ENCODE measurements at regions not wholly inside any gene's neighbourhood (a gene's known extent, or its start where the extent isn't known, plus 50 kb on each side); places are given as distances from the start of the nearest gene placed in this dataset.

DNA sequence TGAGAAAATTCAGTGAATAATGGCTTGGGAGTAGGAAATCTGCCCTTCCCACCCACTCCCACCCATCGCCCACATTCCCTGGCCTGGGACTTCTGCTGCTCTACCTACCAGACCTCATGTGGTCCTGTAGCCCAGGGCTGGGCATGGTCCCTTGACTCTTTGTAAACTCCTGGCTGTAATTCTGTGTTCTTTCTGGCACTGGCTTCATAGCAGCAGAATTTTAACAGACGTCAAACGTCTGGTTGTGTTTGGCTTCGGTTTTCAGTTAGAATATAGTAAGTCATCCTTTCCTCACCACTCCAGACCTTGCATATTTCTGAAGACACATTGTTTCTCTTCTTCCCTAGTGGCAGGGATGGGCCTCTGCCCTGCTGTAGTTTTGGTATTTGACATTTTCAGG is 210.6 kb downstream of the CSNK2A3 start:
- H3K4me1 ChIP-seq (ENCODE audit: insufficient read depth, low read length) = no peaks in the 10 kb centered on the region
- no peak overlapping the region for H3K27ac ChIP-seq (ENCODE audit: low read depth, low read length)
- no peak for DNase-seq (ENCODE audit: insufficient read length, low spot score, missing footprints)
- no peak overlapping the region for H2AFZ ChIP-seq (ENCODE audit: low read length)
- no peaks in the 10 kb centered on the region for H3K79me2 ChIP-seq (ENCODE audit: insufficient read depth, low read length)
- no peaks in the 10 kb centered on the region for H3K9me3 ChIP-seq (ENCODE audit: low read depth, low read length)
- peaks cover 13% of the 10 kb centered on the region for H3K27me3 ChIP-seq (ENCODE audit: insufficient read depth, low read length)
- no peaks in the 10 kb centered on the region for H4K20me1 ChIP-seq (ENCODE audit: insufficient read depth, low read length)
- TF ChIP-seq, protein P1, sequence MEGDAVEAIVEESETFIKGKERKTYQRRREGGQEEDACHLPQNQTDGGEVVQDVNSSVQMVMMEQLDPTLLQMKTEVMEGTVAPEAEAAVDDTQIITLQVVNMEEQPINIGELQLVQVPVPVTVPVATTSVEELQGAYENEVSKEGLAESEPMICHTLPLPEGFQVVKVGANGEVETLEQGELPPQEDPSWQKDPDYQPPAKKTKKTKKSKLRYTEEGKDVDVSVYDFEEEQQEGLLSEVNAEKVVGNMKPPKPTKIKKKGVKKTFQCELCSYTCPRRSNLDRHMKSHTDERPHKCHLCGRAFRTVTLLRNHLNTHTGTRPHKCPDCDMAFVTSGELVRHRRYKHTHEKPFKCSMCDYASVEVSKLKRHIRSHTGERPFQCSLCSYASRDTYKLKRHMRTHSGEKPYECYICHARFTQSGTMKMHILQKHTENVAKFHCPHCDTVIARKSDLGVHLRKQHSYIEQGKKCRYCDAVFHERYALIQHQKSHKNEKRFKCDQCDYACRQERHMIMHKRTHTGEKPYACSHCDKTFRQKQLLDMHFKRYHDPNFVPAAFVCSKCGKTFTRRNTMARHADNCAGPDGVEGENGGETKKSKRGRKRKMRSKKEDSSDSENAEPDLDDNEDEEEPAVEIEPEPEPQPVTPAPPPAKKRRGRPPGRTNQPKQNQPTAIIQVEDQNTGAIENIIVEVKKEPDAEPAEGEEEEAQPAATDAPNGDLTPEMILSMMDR (IDR thresholded peaks at IDR 0.05; ENCODE audit: extremely low read depth, low read depth, low read length) = no peak
- no peak overlapping the region for H3K4me2 ChIP-seq (ENCODE audit: insufficient read depth, low read length)
- no peak overlapping the region for H3K4me3 ChIP-seq (ENCODE audit: insufficient read depth, low read length)
- H3K36me3 ChIP-seq (ENCODE audit: insufficient read depth, low read length) = no peaks in the 10 kb centered on the region

DNA sequence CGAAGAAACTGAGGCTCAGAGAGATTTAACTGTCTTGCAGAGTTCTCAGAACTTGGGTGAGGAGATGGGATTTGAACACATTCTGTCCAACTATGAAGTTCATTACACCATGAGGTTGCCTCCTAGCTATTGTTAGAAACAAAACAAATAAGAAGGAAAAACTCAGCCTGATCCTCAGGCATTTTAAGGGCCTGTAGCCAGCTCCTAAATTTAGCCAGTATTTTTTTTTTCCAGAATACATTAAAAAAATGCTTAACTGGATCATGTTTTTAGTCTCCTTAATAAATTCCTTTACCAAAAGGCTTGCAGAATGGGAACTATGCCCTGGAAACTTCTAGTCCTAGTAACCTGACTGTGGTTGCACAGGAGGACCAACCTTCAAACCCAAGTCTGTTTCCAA is 212.0 kb downstream of the CSNK2A3 start:
- peaks cover 13% of the 10 kb centered on the region for H3K27me3 ChIP-seq (ENCODE audit: insufficient read depth, low read length)
- H3K4me3 ChIP-seq (ENCODE audit: insufficient read depth, low read length) = no peak overlapping the region
- no peaks in the 10 kb centered on the region for H3K36me3 ChIP-seq (ENCODE audit: insufficient read depth, low read length)
- no peak overlapping the region for H2AFZ ChIP-seq (ENCODE audit: low read length)
- no peaks in the 10 kb centered on the region for H3K4me1 ChIP-seq (ENCODE audit: insufficient read depth, low read length)
- no peaks in the 10 kb centered on the region for H4K20me1 ChIP-seq (ENCODE audit: insufficient read depth, low read length)
- TF ChIP-seq, protein P1 (IDR thresholded peaks at IDR 0.05; ENCODE audit: extremely low read depth, low read depth, low read length) = no peak
- H3K9me3 ChIP-seq (ENCODE audit: low read depth, low read length) = no peaks in the 10 kb centered on the region
- no peak overlapping the region for H3K27ac ChIP-seq (ENCODE audit: low read depth, low read length)
- no peaks in the 10 kb centered on the region for H3K79me2 ChIP-seq (ENCODE audit: insufficient read depth, low read length)
- H3K4me2 ChIP-seq (ENCODE audit: insufficient read depth, low read length) = no peak overlapping the region
- no peak for DNase-seq (ENCODE audit: insufficient read length, low spot score, missing footprints)

DNA sequence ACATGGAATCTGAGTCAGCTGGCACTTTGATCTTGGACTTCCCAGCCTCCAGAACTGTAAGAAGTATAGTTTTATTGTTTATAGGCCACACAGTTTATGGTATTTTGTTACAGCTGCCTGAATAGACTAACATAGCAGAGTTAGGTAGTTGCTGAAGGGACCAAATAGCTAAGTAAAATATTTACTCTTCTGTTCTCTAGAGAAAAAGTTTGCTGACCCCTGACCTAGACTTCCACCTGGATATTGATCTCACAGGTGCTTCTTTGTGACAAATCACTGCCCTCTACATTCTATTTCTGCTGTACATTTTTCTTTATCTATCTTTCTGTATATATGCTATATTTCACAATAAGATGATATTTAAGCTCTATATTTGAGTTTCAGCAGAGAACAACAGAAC is 212.5 kb downstream of the CSNK2A3 start:
- Histone ChIP-seq H2AFZ (ENCODE audit: low read length) (no peak overlapping the region), H3K79me2 (ENCODE audit: insufficient read depth, low read length) (no peaks in the 10 kb centered on the region), H3K27me3 (ENCODE audit: insufficient read depth, low read length) (peaks cover 13% of the 10 kb centered on the region), H3K9me3 (ENCODE audit: low read depth, low read length) (no peaks in the 10 kb centered on the region), H3K4me1 (ENCODE audit: insufficient read depth, low read length) (no peaks in the 10 kb centered on the region), H4K20me1 (ENCODE audit: insufficient read depth, low read length) (no peaks in the 10 kb centered on the region), H3K4me2 (ENCODE audit: insufficient read depth, low read length) (no peak overlapping the region), H3K4me3 (ENCODE audit: insufficient read depth, low read length) (no peak overlapping the region), H3K27ac (ENCODE audit: low read depth, low read length) (no peak overlapping the region), H3K36me3 (ENCODE audit: insufficient read depth, low read length) (no peaks in the 10 kb centered on the region)
- TF ChIP-seq, protein P1 (IDR thresholded peaks at IDR 0.05; ENCODE audit: extremely low read depth, low read depth, low read length) = no peak
- no peak for DNase-seq (ENCODE audit: insufficient read length, low spot score, missing footprints)

DNA sequence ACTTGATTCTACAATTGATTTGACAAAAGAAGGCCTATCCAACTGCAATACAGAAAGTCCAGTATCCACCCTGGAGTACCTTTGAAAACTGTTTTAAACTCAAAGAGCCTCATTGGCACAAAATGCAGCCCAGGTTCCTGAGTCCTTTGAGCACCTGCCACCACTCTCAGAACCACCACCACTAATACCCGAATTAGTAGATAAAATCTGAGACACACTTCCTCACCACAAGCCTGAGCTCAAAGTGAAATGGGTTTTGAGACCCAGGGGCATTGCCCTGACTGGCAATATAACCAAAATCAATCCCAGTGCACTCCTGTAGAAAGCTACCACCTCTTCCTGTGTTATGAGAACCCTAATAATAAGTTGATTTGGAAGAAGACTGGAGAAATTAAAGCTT is 215.7 kb downstream of the CSNK2A3 start:
- no peaks in the 10 kb centered on the region for H3K79me2 ChIP-seq (ENCODE audit: insufficient read depth, low read length)

More for the DNA sequence above, 215.7 kb downstream of the CSNK2A3 start:
- Histone ChIP-seq H3K27ac (ENCODE audit: low read depth, low read length) (no peak overlapping the region), H3K36me3 (ENCODE audit: insufficient read depth, low read length) (no peaks in the 10 kb centered on the region), H3K4me1 (ENCODE audit: insufficient read depth, low read length) (no peaks in the 10 kb centered on the region), H3K9me3 (ENCODE audit: low read depth, low read length) (no peaks in the 10 kb centered on the region), H3K4me2 (ENCODE audit: insufficient read depth, low read length) (no peak overlapping the region), H3K4me3 (ENCODE audit: insufficient read depth, low read length) (no peak overlapping the region), H2AFZ (ENCODE audit: low read length) (no peak overlapping the region), H3K27me3 (ENCODE audit: insufficient read depth, low read length) (peaks cover 17% of the 10 kb centered on the region), H4K20me1 (ENCODE audit: insufficient read depth, low read length) (no peaks in the 10 kb centered on the region)
- no peak for DNase-seq (ENCODE audit: insufficient read length, low spot score, missing footprints)
- TF ChIP-seq, protein P1 (IDR thresholded peaks at IDR 0.05; ENCODE audit: extremely low read depth, low read depth, low read length) = no peak
